K562 (cell line): ENCODE measurements at regions not wholly inside any gene's neighbourhood (a gene's known extent, or its start where the extent isn't known, plus 50 kb on each side); places are given as distances from the start of the nearest gene placed in this dataset.

Experiments used
- ATAC-seq: fragments of 200-7000 bp; cut with Tn5 transposase; 3 replicates; pipeline ENCODE4 v1.9.1; 2020; ENCODE audit warnings: moderate library complexity
- BruUV-seq: library from RNA; stranded (reverse); fragments of 400-500 nt; replicated peaks from 2 replicates; lab custom pipeline; 2021; lab: Mats Ljungman, UMichigan
- CTCF ChIA-PET: fragments of 300-600 bp; formaldehyde crosslinking; extraction: SDS; loops from one replicate; lab custom pipeline; 2021; ENCODE audit warnings: low intra/inter-chr PET ratio; lab: Yijun Ruan, JAX
- POLR2A ChIA-PET: fragments of 300-600, 350-650 bp; sonication (Branson Sonifier 250); formaldehyde crosslinking; extraction: SDS; loops from one replicate; lab custom pipeline; 2021; ENCODE audit warnings: antibody characterized with exemption, inconsistent platforms; lab: Yijun Ruan, JAX
- DNase-seq, 4 experiments: peaks; one replicate each; pipeline versions ENCODE4 v3.0.0 to v3.0.0-alpha.2; 2011 to 2018; ENCODE audit warnings: low spot score in 3 of 4, mixed read lengths in 3 of 4; ENCODE audit errors: extremely low read depth in 1 of 4
- FAIRE-seq: peaks from 2 replicates; lab custom pipeline; 2011; peaks lifted over from hg19 to GRCh38; lab: Jason Lieb, UNC
- H2AFZ ChIP-seq: 2 replicates; pipeline ENCODE4 v1.6.0; 2011; ENCODE audit warnings: low read depth, low read length, control low read depth, inconsistent platforms
- H3K27ac ChIP-seq: fragments of 200-600 bp; 3 replicates; pipeline ENCODE4 v1.8.0; 2011; ENCODE audit warnings: low read depth, mild to moderate bottlenecking, control low read depth, inconsistent platforms, low read length, moderate library complexity, mixed read lengths; ENCODE audit errors: extremely low read depth
- H3K27me3 ChIP-seq, 2 experiments: fragments of 300-600 bp in 1 of 2; 2 replicates in 1 of 2; 3 replicates in 1 of 2; pipeline versions ENCODE4 v1.6.0 to v1.8.0; 2011; ENCODE audit warnings: inconsistent platforms in 2 of 2, low read length in 2 of 2, mild to moderate bottlenecking in 1 of 2, mixed read lengths in 1 of 2, moderate library complexity in 1 of 2; ENCODE audit not compliant: control insufficient read depth in 2 of 2, insufficient read depth in 2 of 2
- H3K36me3 ChIP-seq: fragments of 300-600 bp; 3 replicates; pipeline ENCODE4 v1.8.0; 2011; ENCODE audit warnings: mild to moderate bottlenecking, low read length, inconsistent platforms; ENCODE audit not compliant: control insufficient read depth, insufficient read depth
- H3K4me1 ChIP-seq, 2 experiments: fragments of 200-600 bp in 1 of 2; replicated peaks in 1 of 2; 2 replicates in 1 of 2; 3 replicates in 1 of 2; pipeline versions ENCODE4 v1.5.1 to v1.8.0; 2011; ENCODE audit warnings: inconsistent platforms in 2 of 2, low read length in 2 of 2, mild to moderate bottlenecking in 1 of 2, mixed read lengths in 1 of 2, moderate library complexity in 1 of 2; ENCODE audit not compliant: control insufficient read depth in 2 of 2, insufficient read depth in 2 of 2
- H3K4me2 ChIP-seq: 2 replicates; pipeline ENCODE4 v1.6.1; 2011; ENCODE audit warnings: low read length, control low read depth, inconsistent platforms, mixed read lengths; ENCODE audit not compliant: insufficient read depth
- H3K4me3 ChIP-seq: fragments of 200-600 bp; sonication (generic), shearing (Covaris generic); 2 replicates; pipeline ENCODE4 v1.5.1; 2016; ENCODE audit warnings: control low read depth, inconsistent platforms
- H3K79me2 ChIP-seq: fragments of 200-600 bp; 3 replicates; pipeline ENCODE4 v1.8.0; 2011; ENCODE audit warnings: low read length, inconsistent platforms; ENCODE audit not compliant: control insufficient read depth, insufficient read depth
- H3K9ac ChIP-seq, 2 experiments: 2 replicates each; pipeline versions ENCODE4 v1.6.0 to v1.6.1; 2011; ENCODE audit warnings: low read depth in 2 of 2, low read length in 2 of 2, control low read depth in 1 of 2, inconsistent platforms in 1 of 2, mild to moderate bottlenecking in 1 of 2, mixed read lengths in 1 of 2; ENCODE audit not compliant: insufficient read depth in 1 of 2
- H3K9me1 ChIP-seq: one replicate; pipeline ENCODE4 v1.6.0; 2011; ENCODE audit warnings: inconsistent platforms, mild to moderate bottlenecking, low read length, moderate library complexity; ENCODE audit not compliant: control insufficient read depth, insufficient read depth
- H3K9me3 ChIP-seq: replicated peaks from 2 replicates; pipeline ENCODE4 v1.5.1; 2011; ENCODE audit warnings: low read depth, low read length, inconsistent platforms; ENCODE audit not compliant: control insufficient read depth, insufficient read depth
- H4K20me1 ChIP-seq: replicated peaks from 2 replicates; pipeline ENCODE4 v1.6.1; 2011; ENCODE audit warnings: low read length, inconsistent platforms, mixed read lengths; ENCODE audit not compliant: control insufficient read depth, insufficient read depth
- DMBX1 ChIP-seq: fragments of 250-450 bp; sonication (Bioruptor Pico); IDR thresholded peaks from 2 replicates; pipeline ENCODE4 v1.8.0; 2022; ENCODE audit warnings: inconsistent platforms, mild to moderate bottlenecking, moderate library complexity, borderline replicate concordance
- DNMT1 ChIP-seq: fragments of 450-650 bp; IDR thresholded peaks from 2 replicates; pipeline ENCODE4 v1.6.1; 2016; ENCODE audit warnings: antibody characterized with exemption, mild to moderate bottlenecking
- HMG20A ChIP-seq: fragments of 450-650 bp; formaldehyde crosslinking; conservative IDR thresholded peaks from 2 replicates; pipeline ENCODE4 v1.4.0; 2020; ENCODE audit warnings: mild to moderate bottlenecking, mixed read lengths
- POLR2B ChIP-seq: fragments of 450-650 bp; IDR thresholded peaks from 2 replicates; pipeline ENCODE4 v1.6.1; 2018; ENCODE audit warnings: low read depth; ENCODE audit not compliant: partially characterized antibody
- POLR2G ChIP-seq: fragments of 200-400 bp; formaldehyde crosslinking; IDR thresholded peaks from 2 replicates; pipeline ENCODE4 v1.6.1; 2017; ENCODE audit warnings: low read depth, mild to moderate bottlenecking, antibody characterized with exemption, low read length, moderate library complexity
- RBM14 ChIP-seq: fragments of 200-400 bp; formaldehyde crosslinking; IDR thresholded peaks from 2 replicates; pipeline ENCODE4 v1.6.1; 2018; ENCODE audit warnings: low read depth, mild to moderate bottlenecking, low read length, moderate library complexity, borderline replicate concordance; ENCODE audit not compliant: insufficient read depth
- RERE ChIP-seq: sonication (generic); formaldehyde crosslinking; IDR thresholded peaks from 2 replicates; pipeline ENCODE4 v1.8.0; 2023; ENCODE audit warnings: missing genetic modification reagents, mild to moderate bottlenecking, borderline replicate concordance
- XRCC4 ChIP-seq: IDR thresholded peaks from one replicate; pipeline ENCODE4 v1.6.1; 2011; ENCODE audit not compliant: insufficient read depth, insufficient read length; ENCODE audit errors: extremely low read depth
- ZNF764 ChIP-seq: fragments of 250-450 bp; sonication (Bioruptor Pico); IDR thresholded peaks from 2 replicates; pipeline ENCODE4 v1.4.0; 2020; ENCODE audit warnings: low read depth, mild to moderate bottlenecking, moderate library complexity
- WGBS: fragments of 100-300 bp; shearing (Covaris generic); methylation state at CpG from one replicate; pipeline ENCODE4 v1.1.6; 2016; ENCODE audit warnings: low coverage, mixed read lengths; ENCODE audit not compliant: insufficient coverage; ENCODE audit errors: missing lambda C conversion rate; 5-methylcytosine and 5-hydroxymethylcytosine counted together
- in situ Hi-C: fragments of 300-500 bp; cut with MboI; formaldehyde crosslinking; loops from 4 replicates; pipeline ENCODE4 v1.15.0; 2018; ENCODE audit warnings: inconsistent platforms, mixed read lengths
- intact Hi-C: fragments of 100-400 bp; cut with micrococcal nuclease; formaldehyde crosslinking; loops from 2 replicates; pipeline ENCODE4 v1.14.2; 2022

GRCh38 chr22:49616356-49617231, 211.1 kb downstream of the BRD1 start:
- Histone ChIP-seq H3K4me2 (no peak overlapping the region), H3K36me3 (peaks cover 29% of the 10 kb centered on the region; the same call in 2 of the 3 replicates), H2AFZ (no peak overlapping the region), H4K20me1 (no peaks in the 10 kb centered on the region), H3K27me3 (no peaks in the 10 kb centered on the region), H3K79me2 (peaks cover 57% of the 10 kb centered on the region), H3K4me3 (no peak overlapping the region), H3K9ac (no peak overlapping the region), H3K27ac (no peak overlapping the region), H3K4me1 (peaks cover 0 to under 1% of the 10 kb centered on the region in 2 experiments; a peak in 1 of 5 replicates), H3K9me3 (peaks cover 3% of the 10 kb centered on the region; the same call in 1 of the 2 replicates), H3K9me1 (no peaks in the 10 kb centered on the region)
- in situ Hi-C loops (no loop called here), intact Hi-C loops (no loop called here)
- FAIRE-seq (no peak), DNase-seq (no peak), ATAC-seq (no peak)
- CTCF ChIA-PET = no interaction called here
- no TSS peak for BruUV-seq
- POLR2A ChIA-PET = no interaction called here
- 98% methylated on average over 19 of the region's 37 CpGs for WGBS
- TF ChIP-seq DMBX1 (CRISPR knock-in tag) (no peak), POLR2B (no peak), RBM14 (no peak), XRCC4 (no peak), POLR2G (0 out of 2 replicates have a peak, but pooled peaks have one; percentile 20), HMG20A (no peak), DNMT1 (no peak), ZNF764 (no peak), RERE (CRISPR knock-in tag) (no peak)
